H9 (cell line): ENCODE measurements at regions not wholly inside any gene's neighbourhood (a gene's known extent, or its start where the extent isn't known, plus 50 kb on each side); places are given as distances from the start of the nearest gene placed in this dataset.
A peak's percentile ranks its signal among the peaks of the same experiment; 100 is the strongest.

Experiments
- DNase-seq: peaks from one replicate; pipeline ENCODE4 v3.0.0-alpha.2; 2017
- H2AFZ ChIP-seq: one replicate; pipeline ENCODE4 v1.6.1; 2013; ENCODE audit warnings: mild to moderate bottlenecking, low read length, control low read depth, moderate library complexity
- H2AK5ac ChIP-seq: 2 replicates; pipeline ENCODE4 v1.6.1; 2013; ENCODE audit warnings: low read length, control low read depth, mixed read lengths; ENCODE audit not compliant: insufficient read length
- H2BK120ac ChIP-seq: one replicate; pipeline ENCODE4 v1.6.1; 2013; ENCODE audit warnings: low read depth, mild to moderate bottlenecking, low read length, control low read depth, inconsistent platforms; ENCODE audit not compliant: poor library complexity, severe bottlenecking
- H2BK12ac ChIP-seq: 2 replicates; pipeline ENCODE4 v1.6.1; 2013; ENCODE audit warnings: low read length, control low read depth, mixed read lengths, low read depth; ENCODE audit not compliant: insufficient read length
- H2BK15ac ChIP-seq: 2 replicates; pipeline ENCODE4 v1.6.1; 2013; ENCODE audit warnings: low read depth, low read length, control low read depth
- H2BK20ac ChIP-seq: one replicate; pipeline ENCODE4 v1.6.1; 2013; ENCODE audit warnings: low read depth, mild to moderate bottlenecking, low read length, control low read depth, inconsistent platforms; ENCODE audit not compliant: poor library complexity, severe bottlenecking
- H2BK5ac ChIP-seq: 2 replicates; pipeline ENCODE4 v1.6.1; 2013; ENCODE audit warnings: low read length, control low read depth, mixed read lengths; ENCODE audit not compliant: insufficient read length
- H3K14ac ChIP-seq: 2 replicates; pipeline ENCODE4 v1.6.1; 2013; ENCODE audit warnings: low read length, control low read depth; ENCODE audit not compliant: insufficient read depth
- H3K18ac ChIP-seq: 2 replicates; pipeline ENCODE4 v1.6.1; 2013; ENCODE audit warnings: low read depth, mild to moderate bottlenecking, mixed read lengths, low read length, control low read depth; ENCODE audit not compliant: insufficient read length
- H3K23ac ChIP-seq: 2 replicates; pipeline ENCODE4 v1.6.1; 2013; ENCODE audit warnings: low read length, control low read depth, mixed read lengths, low read depth; ENCODE audit not compliant: insufficient read length
- H3K23me2 ChIP-seq: 2 replicates; pipeline ENCODE4 v1.6.1; 2013; ENCODE audit warnings: low read depth, mild to moderate bottlenecking, mixed read lengths, low read length, control low read depth; ENCODE audit not compliant: insufficient read length, poor library complexity, severe bottlenecking
- H3K27ac ChIP-seq: 2 replicates; pipeline ENCODE4 v1.5.1; 2013; ENCODE audit warnings: low read length, control low read depth, mixed read lengths, low read depth; ENCODE audit not compliant: insufficient read length
- H3K27me3 ChIP-seq: 2 replicates; pipeline ENCODE4 v1.6.1; 2013; ENCODE audit warnings: low read length, control low read depth, inconsistent platforms; ENCODE audit not compliant: insufficient read depth
- H3K4ac ChIP-seq: 2 replicates; pipeline ENCODE4 v1.6.1; 2013; ENCODE audit warnings: low read depth, mild to moderate bottlenecking, control low read depth, inconsistent platforms, low read length, moderate library complexity
- H3K4me1 ChIP-seq: 2 replicates; pipeline ENCODE4 v1.6.1; 2013; ENCODE audit warnings: low read length, control low read depth, inconsistent platforms; ENCODE audit not compliant: insufficient read depth
- H3K4me2 ChIP-seq: 2 replicates; pipeline ENCODE4 v1.6.1; 2013; ENCODE audit warnings: low read length, control low read depth, mixed read lengths; ENCODE audit not compliant: insufficient read length, insufficient read depth
- H3K56ac ChIP-seq: 2 replicates; pipeline ENCODE4 v1.6.1; 2013; ENCODE audit warnings: low read depth, mild to moderate bottlenecking, mixed read lengths, low read length, control low read depth; ENCODE audit not compliant: insufficient read length
- H3K79me1 ChIP-seq: 2 replicates; pipeline ENCODE4 v1.6.1; 2013; ENCODE audit warnings: low read depth, mild to moderate bottlenecking, moderate library complexity, low read length, control low read depth, inconsistent platforms; ENCODE audit not compliant: insufficient read depth, poor library complexity, severe bottlenecking
- H3K79me2 ChIP-seq: 2 replicates; pipeline ENCODE4 v1.6.1; 2013; ENCODE audit warnings: low read length, control low read depth, inconsistent platforms; ENCODE audit not compliant: insufficient read depth
- H3K9ac ChIP-seq: 2 replicates; pipeline ENCODE4 v1.6.1; 2013; ENCODE audit warnings: low read length, control low read depth, mixed read lengths; ENCODE audit not compliant: insufficient read length; ENCODE audit errors: extremely low read depth
- H3K9me3 ChIP-seq: one replicate; pipeline ENCODE4 v1.6.1; 2013; ENCODE audit warnings: low read depth, low read length, inconsistent platforms; ENCODE audit not compliant: control insufficient read depth
- H3T11ph ChIP-seq: one replicate; pipeline ENCODE4 v1.6.1; 2013; ENCODE audit warnings: mild to moderate bottlenecking, low read length, control low read depth, inconsistent platforms
- H4K20me1 ChIP-seq: one replicate; pipeline ENCODE4 v1.6.1; 2013; ENCODE audit not compliant: control insufficient read depth, insufficient read length, insufficient read depth
- H4K5ac ChIP-seq: 2 replicates; pipeline ENCODE4 v1.6.1; 2013; ENCODE audit warnings: low read depth, mild to moderate bottlenecking, mixed read lengths, low read length, control low read depth; ENCODE audit not compliant: insufficient read length
- H4K8ac ChIP-seq: replicated peaks from 2 replicates; pipeline ENCODE4 v1.6.1; 2013; ENCODE audit warnings: low read length, control low read depth, mixed read lengths, low read depth; ENCODE audit not compliant: insufficient read length
- H4K91ac ChIP-seq: 2 replicates; pipeline ENCODE4 v1.6.1; 2013; ENCODE audit warnings: low read depth, mild to moderate bottlenecking, moderate library complexity, mixed read lengths, low read length, control low read depth; ENCODE audit not compliant: insufficient read length
- H3K27ac Mint-ChIP-seq, 3 experiments: 2 replicates in 2 of 3; 3 replicates in 1 of 3; pipeline ENCODE4 v1.8.0; 2020 to 2021; ENCODE audit warnings: mixed read lengths in 3 of 3, mild to moderate bottlenecking in 1 of 3, moderate library complexity in 1 of 3
- H3K27me3 Mint-ChIP-seq: 2 replicates; pipeline ENCODE4 v1.8.0; 2021; ENCODE audit warnings: low read depth, mild to moderate bottlenecking, moderate library complexity, mixed read lengths
- H3K36me3 Mint-ChIP-seq, 3 experiments: 2 replicates in 2 of 3; 3 replicates in 1 of 3; pipeline ENCODE4 v1.8.0; 2020 to 2021; ENCODE audit warnings: low read depth in 3 of 3, mixed read lengths in 3 of 3; ENCODE audit not compliant: insufficient read depth in 1 of 3
- H3K4me1 Mint-ChIP-seq, 2 experiments: 2 replicates each; pipeline ENCODE4 v1.8.0; 2020; ENCODE audit warnings: mixed read lengths in 2 of 2
- H3K4me3 Mint-ChIP-seq, 2 experiments: 2 replicates in 1 of 2; 3 replicates in 1 of 2; pipeline ENCODE4 v1.8.0; 2020 to 2021; ENCODE audit warnings: mild to moderate bottlenecking in 2 of 2, mixed read lengths in 2 of 2, moderate library complexity in 1 of 2
- H3K9me3 Mint-ChIP-seq, 2 experiments: 2 replicates in 1 of 2; 3 replicates in 1 of 2; pipeline ENCODE4 v1.8.0; 2020; ENCODE audit warnings: mild to moderate bottlenecking in 2 of 2, mixed read lengths in 2 of 2, moderate library complexity in 1 of 2
- TF ChIP-seq, protein P1 (sequence below): fragments of 200-600 bp; sonication (generic); conservative IDR thresholded peaks from 3 replicates; pipeline ENCODE4 v1.8.0; 2021; ENCODE audit warnings: antibody characterized with exemption, mild to moderate bottlenecking

DNA sequence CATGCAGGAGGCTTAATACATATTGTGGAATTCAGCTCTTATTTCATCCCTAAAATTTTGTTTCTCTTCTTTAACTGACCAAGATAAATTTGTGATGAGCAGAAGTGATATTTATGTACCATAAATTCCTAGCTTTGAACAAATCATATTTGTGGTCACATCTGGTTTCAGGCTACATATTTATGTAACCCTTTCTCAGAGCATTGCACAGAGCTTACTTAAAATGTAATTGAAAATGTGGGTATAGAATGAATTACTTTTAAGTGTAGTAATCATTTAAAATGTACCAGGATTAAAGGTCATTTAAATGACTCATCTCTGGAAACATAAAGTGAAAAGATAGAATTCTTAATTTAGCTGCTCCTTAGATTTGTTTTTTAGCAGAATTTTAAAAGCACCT, 129.9 kb upstream of the FRMD6 start:
- Mint-ChIP-seq H3K4me3 (no peak overlapping the region), H3K27ac (peak overlapping the region in 2 of 3 experiments; percentile 22 to 81; a peak in 2 of 7 replicates), H3K9me3 (no peaks in the 10 kb centered on the region), H3K36me3 (no peaks in the 10 kb centered on the region), H3K4me1 (peaks cover 19 to 26% of the 10 kb centered on the region in 2 experiments), H3K27me3 (no peaks in the 10 kb centered on the region)
- Histone ChIP-seq H3K4me2 (no peak overlapping the region), H2BK20ac (no peak overlapping the region), H2BK15ac (no peak overlapping the region), H3K27me3 (no peaks in the 10 kb centered on the region), H3K23me2 (no peaks in the 10 kb centered on the region), H3K27ac (no peak overlapping the region), H2AFZ (no peak overlapping the region), H3K9me3 (no peaks in the 10 kb centered on the region), H3K23ac (no peak overlapping the region), H2BK120ac (no peak overlapping the region), H3K56ac (no peak overlapping the region), H3K18ac (no peak overlapping the region), H4K20me1 (no peaks in the 10 kb centered on the region), H3K79me2 (no peaks in the 10 kb centered on the region), H4K5ac (no peak overlapping the region), H2BK5ac (no peak overlapping the region), H3K4me1 (0 out of 2 replicates have a peak, but pooled peaks cover 3% of the 10 kb centered on the region), H2AK5ac (no peak overlapping the region), H3K9ac (no peak overlapping the region), H3T11ph (no peak overlapping the region), H3K4ac (no peak overlapping the region), H3K79me1 (no peaks in the 10 kb centered on the region), H4K91ac (no peak overlapping the region), H3K14ac (no peak overlapping the region), H2BK12ac (no peak overlapping the region), H4K8ac (no peak overlapping the region)
- DNase-seq = no peak
- TF ChIP-seq, protein P1, sequence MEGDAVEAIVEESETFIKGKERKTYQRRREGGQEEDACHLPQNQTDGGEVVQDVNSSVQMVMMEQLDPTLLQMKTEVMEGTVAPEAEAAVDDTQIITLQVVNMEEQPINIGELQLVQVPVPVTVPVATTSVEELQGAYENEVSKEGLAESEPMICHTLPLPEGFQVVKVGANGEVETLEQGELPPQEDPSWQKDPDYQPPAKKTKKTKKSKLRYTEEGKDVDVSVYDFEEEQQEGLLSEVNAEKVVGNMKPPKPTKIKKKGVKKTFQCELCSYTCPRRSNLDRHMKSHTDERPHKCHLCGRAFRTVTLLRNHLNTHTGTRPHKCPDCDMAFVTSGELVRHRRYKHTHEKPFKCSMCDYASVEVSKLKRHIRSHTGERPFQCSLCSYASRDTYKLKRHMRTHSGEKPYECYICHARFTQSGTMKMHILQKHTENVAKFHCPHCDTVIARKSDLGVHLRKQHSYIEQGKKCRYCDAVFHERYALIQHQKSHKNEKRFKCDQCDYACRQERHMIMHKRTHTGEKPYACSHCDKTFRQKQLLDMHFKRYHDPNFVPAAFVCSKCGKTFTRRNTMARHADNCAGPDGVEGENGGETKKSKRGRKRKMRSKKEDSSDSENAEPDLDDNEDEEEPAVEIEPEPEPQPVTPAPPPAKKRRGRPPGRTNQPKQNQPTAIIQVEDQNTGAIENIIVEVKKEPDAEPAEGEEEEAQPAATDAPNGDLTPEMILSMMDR = no peak
